Esophagus squamous epithelium (tissue), 5 donors: ENCODE measurements at regions not wholly inside any gene's neighbourhood (a gene's known extent, or its start where the extent isn't known, plus 50 kb on each side); places are given as distances from the start of the nearest gene placed in this dataset.
"Not testable (repeated sequence)": the region's sequence is repeated elsewhere in the genome, so short reads cannot be mapped to it uniquely, and the experiment has no call there.

Experiments used
- DNase-seq: peaks from one replicate; lab custom pipeline; 2025; lab: John Stamatoyannopoulos, UW
- H3K27ac ChIP-seq, 4 donors: fragments of 200-600 bp; sonication (generic); one replicate each; pipeline ENCODE4 v1.5.1; 2016 to 2019; ENCODE audit warnings: mild to moderate bottlenecking in 1 of 4
- H3K27me3 ChIP-seq, 4 donors: fragments of 200-600 bp; sonication (generic); 1 replicate in 3 of 4; 2 replicates in 1 of 4; pipeline versions ENCODE4 v1.5.1 to v1.6.0; 2017 to 2021; ENCODE audit warnings: antibody characterized with exemption in 1 of 4
- H3K36me3 ChIP-seq, 3 donors: fragments of 200-600 bp; sonication (generic); one replicate each; pipeline ENCODE4 v1.5.1; 2016 to 2019
- H3K4me1 ChIP-seq, 3 donors: fragments of 200-600 bp; sonication (generic); one replicate each; pipeline ENCODE4 v1.5.1; 2017 to 2019
- H3K4me3 ChIP-seq, 4 donors: fragments of 200-600 bp; sonication (generic); 1 replicate in 3 of 4; 2 replicates in 1 of 4; pipeline ENCODE4 v1.5.1; 2016 to 2019; ENCODE audit warnings: mild to moderate bottlenecking in 2 of 4, moderate library complexity in 1 of 4
- H3K9me3 ChIP-seq, 3 donors: fragments of 200-600 bp; sonication (generic); one replicate each; pipeline ENCODE4 v1.5.1; 2016 to 2019
- CTCF ChIP-seq, 6 experiments: fragments of 450-650 bp in 4 of 6; fragments of 200-600 bp in 2 of 6; sonication (generic) in 2 of 6; IDR thresholded peaks; one replicate each; pipeline ENCODE4 v1.5.1; 2016 to 2019; ENCODE audit warnings: antibody characterized with exemption in 6 of 6, mild to moderate bottlenecking in 4 of 6, moderate library complexity in 4 of 6
- POLR2A ChIP-seq, 4 donors: fragments of 450-650 bp; IDR thresholded peaks; one replicate each; pipeline ENCODE4 v1.6.1; 2017; ENCODE audit warnings: antibody characterized with exemption in 4 of 4, mild to moderate bottlenecking in 4 of 4, moderate library complexity in 3 of 4
- WGBS, 2 donors: methylation state at CpG; one replicate each; pipeline ENCODE4 v1.1.5; 2018; 5-methylcytosine and 5-hydroxymethylcytosine counted together
- intact Hi-C: fragments of 100-400 bp; cut with DNase I; formaldehyde crosslinking; loops from one replicate; pipeline ENCODE4 v1.15.0; 2022
- donor health status: DM: yes; HTN: yes; CAD: no.

- Histone ChIP-seq H3K9me3 (no peaks in the 10 kb centered on the region), H3K4me3 (no peak overlapping the region), H3K4me1 (peaks cover 0 to 7% (median 0%) of the 10 kb centered on the region in 3 donors), H3K27me3 (no peaks in the 10 kb centered on the region), H3K27ac (no peak overlapping the region), H3K36me3 (no peaks in the 10 kb centered on the region)
- intact Hi-C loops, result no loop called here
- no peak for TF ChIP-seq CTCF (IDR thresholded peaks at IDR 0.05)
- no peak for TF ChIP-seq POLR2A (IDR thresholded peaks at IDR 0.05)
- no peak for DNase-seq
- 67 to 71% methylated on average over 6 of the region's 6 CpGs for WGBS, 2 donors
Measured at GRCh38 chr2:171266102-171266501, 105.4 kb upstream of the TLK1 start.

- H3K27ac ChIP-seq, H3K27me3 ChIP-seq, H3K9me3 ChIP-seq, H3K4me1 ChIP-seq, intact Hi-C loops, DNase-seq, H3K36me3 ChIP-seq, H3K4me3 ChIP-seq: not testable (repeated sequence)
- WGBS, 2 donors, result 90 to 100% methylated on average over 2 of the region's 2 CpGs
Measured at GRCh38 chr2:171261529-171261928, 100.8 kb upstream of the TLK1 start.

- Histone ChIP-seq H3K4me3 (no peak overlapping the region), H3K27me3 (no peaks in the 10 kb centered on the region), H3K4me1 (no peaks in the 10 kb centered on the region), H3K27ac (no peak overlapping the region), H3K36me3 (no peaks in the 10 kb centered on the region), H3K9me3 (no peaks in the 10 kb centered on the region)
- TF ChIP-seq CTCF (IDR thresholded peaks at IDR 0.05) (no peak), POLR2A (IDR thresholded peaks at IDR 0.05) (no peak)
- WGBS, 2 donors, result 58% methylated on average over 6 of the region's 6 CpGs
- no peak for DNase-seq
- intact Hi-C loops, result no loop called here
Measured at GRCh38 chr2:171260471-171261424, 100.1 kb upstream of the TLK1 start.

- Histone ChIP-seq H3K27ac (no peak overlapping the region), H3K9me3 (peaks cover 0 to 5% (median 4%) of the 10 kb centered on the region in 3 donors), H3K36me3 (no peaks in the 10 kb centered on the region), H3K4me3 (no peak overlapping the region), H3K4me1 (no peaks in the 10 kb centered on the region), H3K27me3 (no peaks in the 10 kb centered on the region)
- no peak for DNase-seq
- intact Hi-C loops, result no loop called here
- TF ChIP-seq POLR2A (IDR thresholded peaks at IDR 0.05), result no peak
- no peak for TF ChIP-seq CTCF (IDR thresholded peaks at IDR 0.05)
Measured at GRCh38 chr2:171254666-171255065, 94.0 kb upstream of the TLK1 start.

- no peak for DNase-seq
- peaks cover 0 to 5% (median 4%) of the 10 kb centered on the region in 3 donors for H3K9me3 ChIP-seq
- H3K27me3 ChIP-seq, result no peaks in the 10 kb centered on the region
- WGBS, 2 donors, result 88 to 94% methylated on average over 2 of the region's 2 CpGs
- H3K4me3 ChIP-seq, result no peak overlapping the region
- H3K36me3 ChIP-seq, result no peaks in the 10 kb centered on the region
- no peaks in the 10 kb centered on the region for H3K4me1 ChIP-seq
- intact Hi-C loops, result no loop called here
- H3K27ac ChIP-seq, result no peak overlapping the region
- TF ChIP-seq POLR2A (IDR thresholded peaks at IDR 0.05), result no peak
- no peak for TF ChIP-seq CTCF (IDR thresholded peaks at IDR 0.05)
Measured at GRCh38 chr2:171253900-171254650, 93.4 kb upstream of the TLK1 start.
